Panc1 (cell line): ENCODE measurements at regions not wholly inside any gene's neighbourhood (a gene's known extent, or its start where the extent isn't known, plus 50 kb on each side); places are given as distances from the start of the nearest gene placed in this dataset.

Experiments
- ATAC-seq: fragments of 200-7000 bp; cut with Tn5 transposase; 2 replicates; pipeline ENCODE4 v1.9.1; 2020; ENCODE audit warnings: mild to moderate bottlenecking, moderate library complexity
- BruUV-seq: library from RNA; stranded (reverse); fragments of 400-500 nt; replicated peaks from 2 replicates; lab custom pipeline; 2021; lab: Mats Ljungman, UMichigan
- CTCF ChIA-PET: fragments of 300-600 bp; sonication (Branson Sonifier 250); formaldehyde crosslinking; loops from one replicate; lab custom pipeline; 2022; ENCODE audit warnings: antibody characterized with exemption; lab: Charles Lee
- POLR2A ChIA-PET: fragments of 300-600 bp; sonication (Branson Sonifier 250); formaldehyde crosslinking; loops from one replicate; lab custom pipeline; 2022; ENCODE audit warnings: antibody characterized with exemption; lab: Charles Lee
- DNase-seq: peaks from one replicate; pipeline ENCODE4 v3.0.0-alpha.2; 2010; ENCODE audit warnings: low read depth, low spot score
- H3K27ac ChIP-seq: 2 replicates; pipeline ENCODE4 v1.5.1; 2011; ENCODE audit warnings: mild to moderate bottlenecking, low read length, inconsistent platforms
- H3K27me3 ChIP-seq: fragments of 200-500 bp; sonication (Bioruptor generic); 2 replicates; pipeline ENCODE4 v1.6.0; 2014; ENCODE audit warnings: low read length, inconsistent platforms; ENCODE audit not compliant: control insufficient read depth, insufficient read depth
- H3K36me3 ChIP-seq: fragments of 200-500 bp; sonication (Bioruptor generic); 2 replicates; pipeline ENCODE4 v1.5.1; 2014; ENCODE audit warnings: inconsistent platforms, mild to moderate bottlenecking, low read length, moderate library complexity; ENCODE audit not compliant: control insufficient read depth, insufficient read depth
- H3K4me1 ChIP-seq: 2 replicates; pipeline ENCODE4 v1.5.1; 2011; ENCODE audit warnings: inconsistent platforms, mild to moderate bottlenecking, low read length, moderate library complexity; ENCODE audit not compliant: control insufficient read depth, insufficient read depth
- H3K4me3 ChIP-seq, 2 experiments: 2 replicates each; pipeline ENCODE4 v1.5.1; 2011 to 2012; ENCODE audit warnings: low read depth in 2 of 2, low read length in 2 of 2, mild to moderate bottlenecking in 2 of 2, inconsistent platforms in 1 of 2, moderate library complexity in 1 of 2
- H3K9me3 ChIP-seq: fragments of 200-500 bp; sonication (Bioruptor generic); 2 replicates; pipeline ENCODE4 v1.5.1; 2014; ENCODE audit warnings: low read depth, mild to moderate bottlenecking, inconsistent platforms, low read length, moderate library complexity; ENCODE audit not compliant: control insufficient read depth, insufficient read depth
- POLR2AphosphoS5 ChIP-seq: IDR thresholded peaks from 2 replicates; pipeline ENCODE4 v1.6.1; 2012; ENCODE audit warnings: mild to moderate bottlenecking, low read depth, low read length, moderate library complexity
- SIN3A ChIP-seq: IDR thresholded peaks from 2 replicates; pipeline ENCODE4 v1.6.1; 2012; ENCODE audit warnings: low read depth, mild to moderate bottlenecking, low read length, moderate library complexity, borderline replicate concordance; ENCODE audit not compliant: insufficient read depth
- TCF7L2 ChIP-seq: IDR thresholded peaks from 2 replicates; pipeline ENCODE4 v1.6.1; 2011; ENCODE audit warnings: mild to moderate bottlenecking, low read depth, low read length, inconsistent platforms
- in situ Hi-C: cut with HindIII; loops from 2 replicates; pipeline ENCODE4 v1.10.0; 2016; ENCODE audit warnings: low sequenced_read_pairs, low pct_unique_long_range_greater_than_20kb
- intact Hi-C: fragments of 100-400 bp; cut with micrococcal nuclease; formaldehyde crosslinking; loops from one replicate; pipeline ENCODE4 v1.10.0; 2022; ENCODE audit not compliant: unreplicated experiment
- TF ChIP-seq, protein P1 (sequence below), 2 experiments: IDR thresholded peaks; 2 replicates each; pipeline ENCODE4 v1.6.1; 2011 to 2012; ENCODE audit warnings: low read depth in 2 of 2, control low read depth in 1 of 2, low read length in 1 of 2, mild to moderate bottlenecking in 1 of 2, moderate library complexity in 1 of 2; ENCODE audit not compliant: insufficient read depth in 1 of 2
- TF ChIP-seq, protein P2 (sequence below): fragments of 450-650 bp; IDR thresholded peaks from 2 replicates; pipeline ENCODE4 v1.5.1; 2017; ENCODE audit warnings: mild to moderate bottlenecking

DNA sequence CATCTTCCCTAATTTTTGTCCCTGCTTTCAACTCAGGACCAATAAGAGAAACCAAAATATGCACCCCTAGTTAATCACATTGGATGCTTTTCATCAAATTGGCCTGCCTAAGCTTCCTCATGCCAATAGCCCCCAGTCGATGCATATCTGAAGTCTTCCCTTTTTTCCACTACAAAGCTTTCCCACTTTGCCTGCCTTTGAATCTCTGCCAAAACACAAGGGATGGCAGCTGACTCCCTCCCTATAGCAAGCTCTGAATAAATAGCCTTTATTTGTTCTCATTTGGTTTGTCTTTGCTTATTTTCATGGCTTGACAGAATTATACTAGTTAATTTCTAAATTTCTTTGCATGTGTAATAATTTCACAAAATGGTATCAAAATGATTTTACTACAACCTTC lies 621.2 kb downstream of the MBD2 start:
- no peak overlapping the region for H3K4me3 ChIP-seq
- H3K36me3 ChIP-seq: no peaks in the 10 kb centered on the region
- ATAC-seq (no peak), DNase-seq (no peak)
- H3K4me1 ChIP-seq: no peaks in the 10 kb centered on the region
- BruUV-seq: no TSS peak
- H3K27me3 ChIP-seq: no peaks in the 10 kb centered on the region
- no peak overlapping the region for H3K27ac ChIP-seq
- no peaks in the 10 kb centered on the region for H3K9me3 ChIP-seq
- POLR2A ChIA-PET: no interaction called here
- in situ Hi-C loops: no loop called here
- no peak for TF ChIP-seq TCF7L2
- CTCF ChIA-PET: no interaction called here
- intact Hi-C loops: no loop called here

DNA sequence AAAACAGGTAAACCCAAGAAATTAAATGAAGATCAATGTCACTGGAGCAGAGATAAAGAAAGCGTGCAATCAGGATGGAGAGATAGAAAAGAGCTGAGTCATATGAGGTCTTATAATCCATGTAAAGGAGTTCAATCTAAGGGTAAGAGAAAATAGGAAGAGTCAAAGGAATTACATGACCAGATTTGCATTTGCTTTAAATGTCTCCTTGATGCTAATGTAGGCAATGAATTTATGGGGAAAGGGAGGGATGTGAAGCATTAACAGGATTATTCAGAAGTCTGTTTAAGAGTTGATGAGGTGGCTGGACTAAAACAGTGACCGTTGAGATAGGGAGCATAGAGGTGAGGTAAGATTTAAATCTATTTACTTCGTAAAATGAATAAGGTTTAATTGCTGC lies 623.1 kb downstream of the MBD2 start:
- POLR2A ChIA-PET: no interaction called here
- no peak for ATAC-seq
- no peak overlapping the region for H3K27ac ChIP-seq
- TF ChIP-seq POLR2AphosphoS5 (no peak), SIN3A (no peak), TCF7L2 (no peak)
- TF ChIP-seq, protein P1, sequence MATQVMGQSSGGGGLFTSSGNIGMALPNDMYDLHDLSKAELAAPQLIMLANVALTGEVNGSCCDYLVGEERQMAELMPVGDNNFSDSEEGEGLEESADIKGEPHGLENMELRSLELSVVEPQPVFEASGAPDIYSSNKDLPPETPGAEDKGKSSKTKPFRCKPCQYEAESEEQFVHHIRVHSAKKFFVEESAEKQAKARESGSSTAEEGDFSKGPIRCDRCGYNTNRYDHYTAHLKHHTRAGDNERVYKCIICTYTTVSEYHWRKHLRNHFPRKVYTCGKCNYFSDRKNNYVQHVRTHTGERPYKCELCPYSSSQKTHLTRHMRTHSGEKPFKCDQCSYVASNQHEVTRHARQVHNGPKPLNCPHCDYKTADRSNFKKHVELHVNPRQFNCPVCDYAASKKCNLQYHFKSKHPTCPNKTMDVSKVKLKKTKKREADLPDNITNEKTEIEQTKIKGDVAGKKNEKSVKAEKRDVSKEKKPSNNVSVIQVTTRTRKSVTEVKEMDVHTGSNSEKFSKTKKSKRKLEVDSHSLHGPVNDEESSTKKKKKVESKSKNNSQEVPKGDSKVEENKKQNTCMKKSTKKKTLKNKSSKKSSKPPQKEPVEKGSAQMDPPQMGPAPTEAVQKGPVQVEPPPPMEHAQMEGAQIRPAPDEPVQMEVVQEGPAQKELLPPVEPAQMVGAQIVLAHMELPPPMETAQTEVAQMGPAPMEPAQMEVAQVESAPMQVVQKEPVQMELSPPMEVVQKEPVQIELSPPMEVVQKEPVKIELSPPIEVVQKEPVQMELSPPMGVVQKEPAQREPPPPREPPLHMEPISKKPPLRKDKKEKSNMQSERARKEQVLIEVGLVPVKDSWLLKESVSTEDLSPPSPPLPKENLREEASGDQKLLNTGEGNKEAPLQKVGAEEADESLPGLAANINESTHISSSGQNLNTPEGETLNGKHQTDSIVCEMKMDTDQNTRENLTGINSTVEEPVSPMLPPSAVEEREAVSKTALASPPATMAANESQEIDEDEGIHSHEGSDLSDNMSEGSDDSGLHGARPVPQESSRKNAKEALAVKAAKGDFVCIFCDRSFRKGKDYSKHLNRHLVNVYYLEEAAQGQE (IDR thresholded peaks at IDR 0.05; ENCODE audit: insufficient read depth in 1 of 2, low read depth in 2 of 2, low read length in 1 of 2): no peak
- TF ChIP-seq, protein P2, sequence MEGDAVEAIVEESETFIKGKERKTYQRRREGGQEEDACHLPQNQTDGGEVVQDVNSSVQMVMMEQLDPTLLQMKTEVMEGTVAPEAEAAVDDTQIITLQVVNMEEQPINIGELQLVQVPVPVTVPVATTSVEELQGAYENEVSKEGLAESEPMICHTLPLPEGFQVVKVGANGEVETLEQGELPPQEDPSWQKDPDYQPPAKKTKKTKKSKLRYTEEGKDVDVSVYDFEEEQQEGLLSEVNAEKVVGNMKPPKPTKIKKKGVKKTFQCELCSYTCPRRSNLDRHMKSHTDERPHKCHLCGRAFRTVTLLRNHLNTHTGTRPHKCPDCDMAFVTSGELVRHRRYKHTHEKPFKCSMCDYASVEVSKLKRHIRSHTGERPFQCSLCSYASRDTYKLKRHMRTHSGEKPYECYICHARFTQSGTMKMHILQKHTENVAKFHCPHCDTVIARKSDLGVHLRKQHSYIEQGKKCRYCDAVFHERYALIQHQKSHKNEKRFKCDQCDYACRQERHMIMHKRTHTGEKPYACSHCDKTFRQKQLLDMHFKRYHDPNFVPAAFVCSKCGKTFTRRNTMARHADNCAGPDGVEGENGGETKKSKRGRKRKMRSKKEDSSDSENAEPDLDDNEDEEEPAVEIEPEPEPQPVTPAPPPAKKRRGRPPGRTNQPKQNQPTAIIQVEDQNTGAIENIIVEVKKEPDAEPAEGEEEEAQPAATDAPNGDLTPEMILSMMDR: no peak
- CTCF ChIA-PET: no interaction called here
- no peaks in the 10 kb centered on the region for H3K4me1 ChIP-seq
- no TSS peak for BruUV-seq
- no peak for DNase-seq
- in situ Hi-C loops: no loop called here
- no peaks in the 10 kb centered on the region for H3K36me3 ChIP-seq
- H3K4me3 ChIP-seq: no peak overlapping the region
- no peaks in the 10 kb centered on the region for H3K27me3 ChIP-seq
- no peaks in the 10 kb centered on the region for H3K9me3 ChIP-seq
- intact Hi-C loops: no loop called here

DNA sequence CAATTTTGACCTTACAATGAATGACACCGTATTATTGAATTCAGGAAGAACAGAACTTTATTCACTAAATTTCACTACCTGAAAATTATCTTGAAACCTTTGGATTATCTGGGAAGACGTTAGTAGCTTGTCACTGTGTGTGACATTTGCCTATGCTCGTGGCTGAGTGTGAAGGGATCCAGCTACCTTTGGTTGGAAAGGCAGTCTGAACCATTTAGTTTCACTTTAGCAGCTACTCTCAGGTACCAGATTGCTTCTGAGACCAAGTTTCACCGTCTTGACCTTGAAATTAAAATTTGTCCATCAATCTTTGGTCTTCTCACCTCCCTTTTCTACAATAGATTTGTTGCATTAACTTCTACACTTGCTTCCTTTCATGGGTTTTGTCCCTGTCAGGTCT lies 637.5 kb downstream of the MBD2 start:
- H3K27ac ChIP-seq: no peak overlapping the region
- no peaks in the 10 kb centered on the region for H3K27me3 ChIP-seq
- H3K4me3 ChIP-seq: no peak overlapping the region
- no peaks in the 10 kb centered on the region for H3K36me3 ChIP-seq
- H3K9me3 ChIP-seq: no peaks in the 10 kb centered on the region
- ChIA-PET CTCF (no interaction called here), POLR2A (no interaction called here)
- no TSS peak for BruUV-seq
- no peak for ATAC-seq
- DNase-seq: no peak
- H3K4me1 ChIP-seq: no peaks in the 10 kb centered on the region
- intact Hi-C loops: no loop called here
- in situ Hi-C loops: no loop called here
- TF ChIP-seq, protein P1 (IDR thresholded peaks at IDR 0.05; ENCODE audit: insufficient read depth in 1 of 2, low read depth in 2 of 2, low read length in 1 of 2): no peak
- TF ChIP-seq SIN3A (no peak), TCF7L2 (no peak), POLR2AphosphoS5 (no peak)
- TF ChIP-seq, protein P2: no peak
